IMR-90 (cell line): ENCODE measurements at regions not wholly inside any gene's neighbourhood (a gene's known extent, or its start where the extent isn't known, plus 50 kb on each side); places are given as distances from the start of the nearest gene placed in this dataset.
A peak's percentile ranks its signal among the peaks of the same experiment; 100 is the strongest.

Source experiments
- ATAC-seq: fragments of 200-7000 bp; cut with Tn5 transposase; 2 replicates; pipeline ENCODE4 v1.9.1; 2020; ENCODE audit warnings: low read depth, mild to moderate bottlenecking, moderate library complexity
- BruUV-seq: library from RNA; stranded (reverse); fragments of 400-500 nt; replicated peaks from 2 replicates; lab custom pipeline; 2021; lab: Mats Ljungman, UMichigan
- CTCF ChIA-PET: fragments of 300-600 bp; formaldehyde crosslinking; extraction: SDS; loops from one replicate; lab custom pipeline; 2021; ENCODE audit warnings: antibody characterized with exemption; lab: Yijun Ruan, JAX
- POLR2A ChIA-PET: fragments of 300-600 bp; sonication (Branson Sonifier 250); formaldehyde crosslinking; loops from one replicate; lab custom pipeline; 2022; ENCODE audit warnings: antibody characterized with exemption; ENCODE audit not compliant: unreplicated experiment; lab: Charles Lee
- DNase-seq: peaks from one replicate; pipeline ENCODE4 v3.0.0; 2013
- H2AFZ ChIP-seq: replicated peaks from 2 replicates; pipeline ENCODE3; 2013; ENCODE audit warnings: low read length, mild to moderate bottlenecking; ENCODE audit not compliant: poor library complexity
- H2AK5ac ChIP-seq: 2 replicates; pipeline ENCODE4 v1.6.1; 2013; ENCODE audit warnings: low read depth, low read length, inconsistent platforms
- H2AK9ac ChIP-seq: replicated peaks from 2 replicates; pipeline ENCODE3; 2013; ENCODE audit warnings: mild to moderate bottlenecking, low read depth, low read length, moderate library complexity; ENCODE audit not compliant: poor library complexity
- H2BK120ac ChIP-seq: 2 replicates; pipeline ENCODE4 v1.6.1; 2013; ENCODE audit warnings: low read depth, low read length, inconsistent platforms
- H2BK15ac ChIP-seq: 3 replicates; pipeline ENCODE4 v1.6.1; 2013; ENCODE audit warnings: low read depth, low read length, inconsistent platforms
- H2BK20ac ChIP-seq: 2 replicates; pipeline ENCODE4 v1.6.1; 2013; ENCODE audit warnings: low read depth, mild to moderate bottlenecking, inconsistent platforms, low read length, moderate library complexity
- H2BK5ac ChIP-seq: 2 replicates; pipeline ENCODE4 v1.6.1; 2013; ENCODE audit warnings: mild to moderate bottlenecking, low read depth, low read length, inconsistent platforms; ENCODE audit not compliant: poor library complexity, severe bottlenecking
- H3K14ac ChIP-seq: replicated peaks from 2 replicates; pipeline ENCODE4 v1.6.1; 2013; ENCODE audit warnings: low read depth, low read length, inconsistent platforms
- H3K18ac ChIP-seq: 2 replicates; pipeline ENCODE4 v1.6.1; 2013; ENCODE audit warnings: low read depth, low read length, control low read depth
- H3K23ac ChIP-seq: 2 replicates; pipeline ENCODE4 v1.6.1; 2013; ENCODE audit warnings: low read depth, low read length, inconsistent platforms
- H3K27ac ChIP-seq: 2 replicates; pipeline ENCODE4 v1.5.1; 2013; ENCODE audit warnings: mild to moderate bottlenecking, control low read depth, low read length; ENCODE audit not compliant: insufficient read depth
- H3K27me3 ChIP-seq: 2 replicates; pipeline ENCODE4 v1.6.1; 2013; ENCODE audit warnings: low read length; ENCODE audit not compliant: control insufficient read depth, insufficient read depth
- H3K36me3 ChIP-seq: 2 replicates; pipeline ENCODE4 v1.6.1; 2013; ENCODE audit warnings: low read length, mixed read lengths; ENCODE audit not compliant: control insufficient read depth, insufficient read depth
- H3K4ac ChIP-seq: 2 replicates; pipeline ENCODE4 v1.6.1; 2013; ENCODE audit warnings: low read depth, low read length, inconsistent platforms
- H3K4me1 ChIP-seq: 2 replicates; pipeline ENCODE4 v1.6.1; 2013; ENCODE audit warnings: low read length, mixed read lengths; ENCODE audit not compliant: control insufficient read depth, insufficient read depth
- H3K4me2 ChIP-seq: 2 replicates; pipeline ENCODE4 v1.6.1; 2013; ENCODE audit warnings: low read depth, mild to moderate bottlenecking, control low read depth, low read length, moderate library complexity
- H3K4me3 ChIP-seq: 2 replicates; pipeline ENCODE4 v1.5.1; 2013; ENCODE audit warnings: low read depth, mild to moderate bottlenecking, control low read depth, low read length, moderate library complexity; ENCODE audit not compliant: insufficient read depth
- H3K56ac ChIP-seq: 2 replicates; pipeline ENCODE4 v1.6.1; 2013; ENCODE audit warnings: low read length, inconsistent platforms; ENCODE audit not compliant: insufficient read depth; ENCODE audit errors: extremely low read depth
- H3K79me1 ChIP-seq, 2 experiments: 2 replicates each; pipeline ENCODE4 v1.6.1; 2013; ENCODE audit warnings: low read length in 2 of 2, inconsistent platforms in 1 of 2, low read depth in 1 of 2
- H3K9ac ChIP-seq: 2 replicates; pipeline ENCODE4 v1.6.1; 2013; ENCODE audit warnings: low read depth, low read length, control low read depth
- H3K9me1 ChIP-seq: 2 replicates; pipeline ENCODE4 v1.6.1; 2013; ENCODE audit warnings: low read length, inconsistent platforms; ENCODE audit not compliant: insufficient read depth
- H3K9me3 ChIP-seq: 2 replicates; pipeline ENCODE4 v1.6.1; 2013; ENCODE audit warnings: low read length; ENCODE audit not compliant: control insufficient read depth, insufficient read depth
- H4K20me1 ChIP-seq: 2 replicates; pipeline ENCODE4 v1.6.1; 2013; ENCODE audit warnings: low read length, inconsistent platforms; ENCODE audit not compliant: insufficient read depth
- H4K5ac ChIP-seq: 2 replicates; pipeline ENCODE4 v1.6.1; 2013; ENCODE audit warnings: mild to moderate bottlenecking, low read depth, low read length, control low read depth
- H4K8ac ChIP-seq, 2 experiments: 2 replicates each; pipeline ENCODE4 v1.6.1; 2013; ENCODE audit warnings: low read depth in 2 of 2, low read length in 2 of 2, control low read depth in 1 of 2, inconsistent platforms in 1 of 2
- H4K91ac ChIP-seq: 2 replicates; pipeline ENCODE4 v1.6.1; 2013; ENCODE audit warnings: low read depth, low read length, inconsistent platforms; ENCODE audit not compliant: insufficient read depth
- MAZ ChIP-seq: IDR thresholded peaks from 2 replicates; pipeline ENCODE4 v1.6.1; 2012; ENCODE audit warnings: low read depth, mild to moderate bottlenecking, low read length, improper control_type of control experiment, moderate library complexity, borderline replicate concordance
- NFE2L2 ChIP-seq: fragments of 150-350 bp; IDR thresholded peaks from 2 replicates; pipeline ENCODE4 v1.6.1; 2016; ENCODE audit warnings: low read depth, mild to moderate bottlenecking, low read length
- RAD21 ChIP-seq: IDR thresholded peaks from 2 replicates; pipeline ENCODE4 v1.6.1; 2012; ENCODE audit warnings: low read length, improper control_type of control experiment
- WGBS, 2 experiments: methylation state at CpG; one replicate each; pipeline versions ENCODE4 v1.1.5 to v1.1.7; 2013; ENCODE audit warnings: missing lambda C conversion rate in 2 of 2; ENCODE audit not compliant: insufficient read length in 1 of 2; ENCODE audit errors: extremely low coverage in 2 of 2; 5-methylcytosine and 5-hydroxymethylcytosine counted together
- dilution Hi-C: fragments of 300-500 bp; cut with HindIII; formaldehyde crosslinking; loops from one replicate; pipeline ENCODE4 v1.14.3; 2018; ENCODE audit warnings: low sequenced_read_pairs; ENCODE audit not compliant: unreplicated experiment
- in situ Hi-C: fragments of 300-500 bp; cut with MboI; formaldehyde crosslinking; loops from 3 replicates; pipeline ENCODE4 v1.14.3; 2019; ENCODE audit warnings: low sequenced_read_pairs, inconsistent platforms, mixed read lengths
- intact Hi-C: fragments of 100-400 bp; cut with micrococcal nuclease; formaldehyde crosslinking; loops from 2 replicates; pipeline ENCODE4 v1.10.0; 2022

GRCh38 chr17:68698746-68699145, 97.6 kb upstream of the FAM20A start:
- peaks cover 4% of the 10 kb centered on the region; the same call in 1 of the 2 replicates for H3K9me3 ChIP-seq
- ChIA-PET CTCF (interaction anchor here (0.6 kb wide), 1 partner anchor 93 kb away, joined by 5 read pairs; no protein-coding TSS in a partner anchor), POLR2A (no interaction called here)
- H3K9me1 ChIP-seq: no peaks in the 10 kb centered on the region
- no peaks in the 10 kb centered on the region for H3K36me3 ChIP-seq
- H4K20me1 ChIP-seq: no peaks in the 10 kb centered on the region
- no peaks in the 10 kb centered on the region for H3K79me1 ChIP-seq
- H2BK15ac ChIP-seq: peak overlapping the region; percentile 49; the same call in 2 of the 3 replicates
- peak overlapping the region; percentile 44; the same call in 1 of the 2 replicates for H4K5ac ChIP-seq
- no peak overlapping the region for H3K23ac ChIP-seq
- no peak overlapping the region for H3K9ac ChIP-seq
- no peak overlapping the region for H3K56ac ChIP-seq
- H3K27ac ChIP-seq: peak overlapping the region; percentile 90; the same call in 1 of the 2 replicates
- no peaks in the 10 kb centered on the region for H3K27me3 ChIP-seq
- no peak overlapping the region for H2BK5ac ChIP-seq
- H3K4ac ChIP-seq: peak overlapping the region; percentile 26; the same call in 1 of the 2 replicates
- peak overlapping the region; percentile 42 to 43; a peak in 1 of 4 replicates for H4K8ac ChIP-seq
- intact Hi-C loops: no loop called here
- no peak overlapping the region for H3K4me3 ChIP-seq
- in situ Hi-C loops: no loop called here
- no peak overlapping the region for H3K4me2 ChIP-seq
- no peak overlapping the region for H2AK9ac ChIP-seq
- WGBS, 2 experiments: 0% methylated on average over 2 of the region's 3 CpGs; no CpG with 5 or more reads in 1 of the 2 experiments
- peaks cover 9% of the 10 kb centered on the region; the same call in 1 of the 2 replicates for H3K4me1 ChIP-seq
- peak overlapping the region; percentile 89 for H3K18ac ChIP-seq
- no peak for DNase-seq
- H2BK120ac ChIP-seq: peak overlapping the region; percentile 52
- TF ChIP-seq NFE2L2 (no peak), RAD21 (no peak), MAZ (no peak)
- H3K14ac ChIP-seq: no peak overlapping the region
- no peak overlapping the region for H4K91ac ChIP-seq
- BruUV-seq: no TSS peak
- ATAC-seq: no peak; the same call in 1 of the 2 replicates
- dilution Hi-C loops: no loop called here
- no peak overlapping the region; the same call in 1 of the 2 replicates for H2AK5ac ChIP-seq
- peak overlapping the region; percentile 81 for H2BK20ac ChIP-seq
- H2AFZ ChIP-seq: no peak overlapping the region
